ENCODE measurements at regions not wholly inside any gene's neighbourhood (a gene's known extent, or its start where the extent isn't known, plus 50 kb on each side); places are given as distances from the start of the nearest gene placed in this dataset.
A peak's percentile ranks its signal among the peaks of the same experiment; 100 is the strongest.

GRCh38 chr12:131607658-131608447, 103.0 kb upstream of the SFSWAP start:
- no peak for DNase-seq (ENCODE audit: insufficient read length)
- FAIRE-seq, result peak; percentile 90
- TF ChIP-seq POLR2A (IDR thresholded peaks at IDR 0.05; ENCODE audit: low read depth, low read length) (peak; percentile 42; the same call in 1 of the 2 replicates), TAF1 (IDR thresholded peaks at IDR 0.05; ENCODE audit: borderline replicate concordance, low read depth, low read length) (no peak), POLR2AphosphoS5 (IDR thresholded peaks at IDR 0.05; ENCODE audit: low read depth, low read length) (peak; percentile 50; the same call in 1 of the 2 replicates)

- DNase-seq (ENCODE audit: insufficient read length), result no peak
- TF ChIP-seq POLR2AphosphoS5 (IDR thresholded peaks at IDR 0.05; ENCODE audit: low read depth, low read length), result no peak
- peak; percentile 86 for FAIRE-seq
These were observed 101.9 kb upstream of the SFSWAP start for GRCh38 chr12:131608740-131609690.

- TF ChIP-seq TAF1 (IDR thresholded peaks at IDR 0.05; ENCODE audit: borderline replicate concordance, low read depth, low read length), result no peak
- TF ChIP-seq POLR2AphosphoS5 (IDR thresholded peaks at IDR 0.05; ENCODE audit: low read depth, low read length), result no peak
- TF ChIP-seq POLR2A (IDR thresholded peaks at IDR 0.05; ENCODE audit: low read depth, low read length), result no peak
- FAIRE-seq, result no peak
- no peak for DNase-seq (ENCODE audit: insufficient read length)
These were observed 101.1 kb upstream of the SFSWAP start for GRCh38 chr12:131609762-131610161.

GRCh38 chr12:131610181-131610580, 100.7 kb upstream of the SFSWAP start:
- FAIRE-seq, result no peak
- TF ChIP-seq TAF1 (IDR thresholded peaks at IDR 0.05; ENCODE audit: borderline replicate concordance, low read depth, low read length), result no peak
- no peak for TF ChIP-seq POLR2AphosphoS5 (IDR thresholded peaks at IDR 0.05; ENCODE audit: low read depth, low read length)
- TF ChIP-seq POLR2A (IDR thresholded peaks at IDR 0.05; ENCODE audit: low read depth, low read length), result no peak

GRCh38 chr12:131610891-131611290, 100.0 kb upstream of the SFSWAP start:
- FAIRE-seq, result no peak

More at GRCh38 chr12:131610181-131610580, 100.7 kb upstream of the SFSWAP start:
- DNase-seq (ENCODE audit: insufficient read length), result no peak

DNA sequence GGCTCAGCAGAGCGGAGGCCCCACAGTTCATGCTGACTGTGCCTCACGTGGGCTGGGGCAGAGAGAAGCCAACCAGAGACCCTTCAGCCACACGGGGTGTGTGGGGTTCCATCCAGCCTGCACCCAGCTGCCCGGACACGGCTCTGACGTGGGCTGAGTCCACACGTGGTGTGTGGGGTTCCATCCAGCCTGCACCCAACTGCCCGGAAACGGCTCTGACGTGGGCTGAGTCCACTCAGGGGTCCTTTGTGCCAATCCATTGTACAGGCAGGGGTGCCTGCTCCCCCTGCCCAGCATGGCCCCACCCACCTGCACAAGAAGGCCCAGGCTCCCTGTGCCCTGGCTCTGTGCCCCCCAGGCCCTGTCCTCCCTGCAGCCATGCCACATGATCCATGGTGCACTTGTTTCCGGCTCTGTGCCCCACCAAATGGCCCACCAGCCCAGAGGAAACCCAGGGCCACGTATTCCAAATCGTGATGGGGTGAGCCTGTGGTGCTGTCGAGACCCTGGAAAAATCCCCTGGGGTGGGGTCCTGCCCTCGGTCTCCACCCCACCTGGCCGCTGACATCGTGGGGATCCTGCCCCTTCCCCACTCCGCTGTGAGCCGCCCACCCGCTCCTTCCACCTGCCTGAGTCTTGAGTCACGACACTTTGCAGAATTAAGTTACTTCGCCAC, 99.3 kb upstream of the SFSWAP start:
- TF ChIP-seq POLR2AphosphoS5 (IDR thresholded peaks at IDR 0.05; ENCODE audit: low read depth, low read length) (no peak), POLR2A (IDR thresholded peaks at IDR 0.05; ENCODE audit: low read depth, low read length) (no peak), TAF1 (IDR thresholded peaks at IDR 0.05; ENCODE audit: borderline replicate concordance, low read depth, low read length) (no peak)
- DNase-seq (ENCODE audit: insufficient read length) (no peak), FAIRE-seq (no peak)

More at GRCh38 chr12:131610891-131611290, 100.0 kb upstream of the SFSWAP start:
- no peak for TF ChIP-seq POLR2A (IDR thresholded peaks at IDR 0.05; ENCODE audit: low read depth, low read length)
- no peak for TF ChIP-seq TAF1 (IDR thresholded peaks at IDR 0.05; ENCODE audit: borderline replicate concordance, low read depth, low read length)
- TF ChIP-seq POLR2AphosphoS5 (IDR thresholded peaks at IDR 0.05; ENCODE audit: low read depth, low read length), result no peak
- no peak for DNase-seq (ENCODE audit: insufficient read length)

DNA sequence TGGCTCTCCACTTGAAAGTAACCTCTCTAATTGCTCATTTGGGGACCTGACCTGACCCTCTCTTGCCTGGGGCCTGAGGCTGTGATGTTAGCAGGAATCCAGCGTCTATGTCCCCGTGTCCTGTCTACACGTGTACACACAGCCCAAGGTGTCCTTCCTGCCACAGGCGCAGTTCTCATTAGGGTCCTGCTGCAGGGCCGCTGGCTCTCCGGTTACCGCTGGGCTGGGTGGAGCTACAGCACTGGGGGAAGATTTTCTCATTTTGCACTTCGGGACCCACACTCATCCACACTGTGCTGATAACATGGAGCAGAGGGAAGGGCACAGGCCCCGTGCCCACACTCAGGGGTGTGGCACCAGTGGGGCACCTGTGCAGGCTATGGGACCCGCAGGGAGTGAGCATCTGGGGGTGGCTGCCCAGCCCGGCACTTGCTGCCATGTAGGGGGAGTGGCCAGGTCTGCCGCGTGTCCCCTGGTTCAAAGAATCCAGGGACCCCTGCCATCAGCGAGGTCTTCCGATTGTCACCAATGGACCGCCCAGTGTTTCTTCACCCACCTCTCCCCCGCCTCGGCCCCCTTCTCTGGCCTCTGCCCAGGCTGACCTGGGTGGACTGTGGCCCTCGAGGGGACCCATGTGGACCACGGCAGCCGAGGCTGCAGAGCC, 98.7 kb upstream of the SFSWAP start:
- FAIRE-seq (no peak), DNase-seq (ENCODE audit: insufficient read length) (no peak)
- TF ChIP-seq TAF1 (IDR thresholded peaks at IDR 0.05; ENCODE audit: borderline replicate concordance, low read depth, low read length) (no peak), POLR2AphosphoS5 (IDR thresholded peaks at IDR 0.05; ENCODE audit: low read depth, low read length) (no peak), POLR2A (IDR thresholded peaks at IDR 0.05; ENCODE audit: low read depth, low read length) (no peak)

- FAIRE-seq, result no peak
- no peak for DNase-seq (ENCODE audit: insufficient read length)
- no peak for TF ChIP-seq POLR2A (IDR thresholded peaks at IDR 0.05; ENCODE audit: low read depth, low read length)
- TF ChIP-seq TAF1 (IDR thresholded peaks at IDR 0.05; ENCODE audit: borderline replicate concordance, low read depth, low read length), result no peak
- no peak for TF ChIP-seq POLR2AphosphoS5 (IDR thresholded peaks at IDR 0.05; ENCODE audit: low read depth, low read length)
These were observed 97.7 kb upstream of the SFSWAP start for GRCh38 chr12:131613186-131613585.

- TF ChIP-seq POLR2AphosphoS5 (IDR thresholded peaks at IDR 0.05; ENCODE audit: low read depth, low read length) (no peak), POLR2A (IDR thresholded peaks at IDR 0.05; ENCODE audit: low read depth, low read length) (no peak), TAF1 (IDR thresholded peaks at IDR 0.05; ENCODE audit: borderline replicate concordance, low read depth, low read length) (no peak)
- FAIRE-seq, result no peak
- DNase-seq (ENCODE audit: insufficient read length), result no peak
These were observed 97.2 kb upstream of the SFSWAP start for GRCh38 chr12:131613678-131614077.

DNA sequence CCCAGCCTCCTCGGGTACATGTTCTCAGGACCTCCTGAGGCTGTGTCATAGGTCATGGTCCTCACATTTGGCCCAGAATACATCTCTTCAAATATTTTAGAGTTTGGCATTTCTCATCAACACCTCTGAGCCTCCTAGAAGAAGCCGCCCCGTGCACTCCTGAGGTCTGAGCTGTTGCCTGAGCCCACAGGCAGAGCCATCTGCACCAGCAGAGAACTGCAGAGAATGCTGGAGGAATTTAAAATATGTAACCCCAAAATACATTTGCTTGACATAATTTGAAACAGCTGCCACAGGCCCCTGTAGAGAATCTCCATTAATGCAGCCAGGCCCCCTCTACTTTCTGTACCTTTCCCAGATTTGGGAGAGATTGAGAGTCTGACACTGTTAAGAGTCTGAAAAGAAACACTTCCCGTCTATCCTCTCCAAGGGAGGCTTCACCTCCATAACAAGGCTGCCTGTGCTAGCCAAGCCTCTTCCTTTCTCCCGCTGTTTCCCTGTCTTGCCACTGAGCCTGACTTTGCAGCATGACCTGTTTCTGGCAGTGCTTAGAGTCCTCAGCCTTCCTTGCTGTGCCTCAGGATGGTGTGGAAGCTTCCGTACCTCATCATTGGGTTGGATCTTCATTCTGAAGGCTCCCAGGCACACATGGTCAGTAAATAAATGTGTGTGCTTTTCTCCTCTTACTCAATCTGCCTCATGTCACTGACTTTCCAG, 95.4 kb upstream of the SFSWAP start:
- FAIRE-seq (no peak), DNase-seq (ENCODE audit: insufficient read length) (no peak)
- TF ChIP-seq TAF1 (IDR thresholded peaks at IDR 0.05; ENCODE audit: borderline replicate concordance, low read depth, low read length) (no peak), POLR2A (IDR thresholded peaks at IDR 0.05; ENCODE audit: low read depth, low read length) (no peak), POLR2AphosphoS5 (IDR thresholded peaks at IDR 0.05; ENCODE audit: low read depth, low read length) (no peak)

Data from GM12892 (cell line).